Muscle layer of colon (tissue), 2 donors: ENCODE measurements at regions not wholly inside any gene's neighbourhood (a gene's known extent, or its start where the extent isn't known, plus 50 kb on each side); places are given as distances from the start of the nearest gene placed in this dataset.

ENCODE experiments used
- H3K27ac ChIP-seq: one replicate; pipeline ENCODE4 v1.7.0; 2013; ENCODE audit warnings: low read depth, mild to moderate bottlenecking, low read length, moderate library complexity
- H3K27me3 ChIP-seq, 2 donors: one replicate each; pipeline ENCODE4 v1.7.0; 2013; ENCODE audit warnings: low read length in 2 of 2, mild to moderate bottlenecking in 2 of 2; ENCODE audit not compliant: insufficient read depth in 2 of 2, control insufficient read depth in 1 of 2
- H3K36me3 ChIP-seq: one replicate; pipeline ENCODE4 v1.7.0; 2013; ENCODE audit warnings: mild to moderate bottlenecking, low read length; ENCODE audit not compliant: insufficient read depth
- H3K4me1 ChIP-seq: one replicate; pipeline ENCODE4 v1.7.0; 2013; ENCODE audit warnings: mild to moderate bottlenecking, low read length; ENCODE audit not compliant: insufficient read depth
- H3K4me3 ChIP-seq, 2 donors: one replicate each; pipeline ENCODE4 v1.7.0; 2013; ENCODE audit warnings: low read length in 2 of 2, low read depth in 1 of 2, mild to moderate bottlenecking in 1 of 2, moderate library complexity in 1 of 2
- H3K9ac ChIP-seq: one replicate; pipeline ENCODE4 v1.7.0; 2013; ENCODE audit warnings: low read length
- H3K9me3 ChIP-seq: one replicate; pipeline ENCODE4 v1.7.0; 2013; ENCODE audit warnings: mild to moderate bottlenecking, low read length
- donor health status: abdominal sarcoma.
- donor health status: Adenocarcinoma of cecum.

DNA sequence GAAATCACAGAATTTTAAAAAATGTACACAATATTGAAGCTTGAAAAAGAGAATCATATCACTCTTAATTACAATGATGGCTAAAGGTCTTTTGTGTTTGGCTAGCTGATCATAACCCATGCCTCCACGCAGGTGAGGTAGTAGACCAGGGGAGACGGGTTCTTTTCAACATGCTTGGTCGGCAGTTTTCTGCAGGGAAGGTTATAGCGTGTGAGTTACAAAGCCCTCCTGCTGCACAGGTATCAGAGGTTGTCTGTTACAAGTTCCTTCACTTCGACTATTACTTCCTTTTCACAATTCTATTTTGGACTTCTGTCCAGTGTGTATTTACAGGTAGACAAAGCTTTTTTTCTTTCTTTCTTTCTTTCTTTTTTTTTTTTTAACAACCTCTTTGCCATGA lies 127.1 kb upstream of the PRPS1L1 start:
- Histone ChIP-seq H3K9ac (no peak overlapping the region), H3K9me3 (no peaks in the 10 kb centered on the region), H3K4me3 (no peak overlapping the region), H3K27ac (no peak overlapping the region), H3K4me1 (no peaks in the 10 kb centered on the region), H3K27me3 (no peaks in the 10 kb centered on the region), H3K36me3 (no peaks in the 10 kb centered on the region)

DNA sequence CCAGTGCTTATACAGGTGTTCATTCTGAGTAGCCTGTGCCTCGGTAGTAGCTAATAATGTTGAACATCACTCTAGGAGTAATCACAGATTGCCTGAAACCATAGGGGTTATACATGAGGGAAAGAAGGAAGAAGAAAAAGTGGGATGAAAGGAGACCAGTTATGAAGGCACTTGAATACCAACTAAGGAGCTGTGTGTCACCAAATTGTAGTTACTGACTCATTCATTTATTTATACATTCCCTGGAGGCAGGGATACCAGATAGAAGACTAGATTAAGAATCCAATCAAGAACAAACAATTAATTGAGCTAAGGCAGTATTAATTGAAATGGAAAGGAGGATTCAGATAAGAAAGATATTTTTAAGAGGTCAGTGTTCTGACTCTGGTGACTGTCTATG lies 129.6 kb upstream of the PRPS1L1 start:
- H3K36me3 ChIP-seq = no peaks in the 10 kb centered on the region
- no peaks in the 10 kb centered on the region for H3K9me3 ChIP-seq
- no peak overlapping the region for H3K27ac ChIP-seq
- no peaks in the 10 kb centered on the region for H3K4me1 ChIP-seq
- H3K4me3 ChIP-seq = no peak overlapping the region
- no peaks in the 10 kb centered on the region for H3K27me3 ChIP-seq
- H3K9ac ChIP-seq = no peak overlapping the region

DNA sequence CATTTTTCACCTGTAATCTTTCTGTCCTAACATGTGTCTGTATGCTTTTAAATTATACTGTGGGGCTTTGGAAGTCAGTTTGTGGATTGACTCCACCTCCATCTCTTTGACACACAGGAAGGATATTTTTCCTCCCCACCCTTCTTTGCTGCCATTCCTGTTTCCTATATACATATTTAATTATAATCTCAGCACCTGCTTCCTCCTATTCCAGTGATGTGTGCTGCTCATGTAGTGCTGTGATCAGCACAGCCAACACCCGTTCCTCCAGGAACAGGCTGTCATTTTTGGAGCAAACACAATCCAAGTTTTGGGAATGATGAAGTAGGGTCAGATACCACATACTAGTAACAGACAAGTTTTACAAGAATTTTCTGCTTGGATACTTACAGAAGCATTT lies 135.0 kb upstream of the PRPS1L1 start:
- Histone ChIP-seq H3K4me1 (no peaks in the 10 kb centered on the region), H3K9me3 (no peaks in the 10 kb centered on the region), H3K27ac (no peak overlapping the region), H3K36me3 (no peaks in the 10 kb centered on the region), H3K27me3 (no peaks in the 10 kb centered on the region), H3K9ac (no peak overlapping the region), H3K4me3 (no peak overlapping the region)

DNA sequence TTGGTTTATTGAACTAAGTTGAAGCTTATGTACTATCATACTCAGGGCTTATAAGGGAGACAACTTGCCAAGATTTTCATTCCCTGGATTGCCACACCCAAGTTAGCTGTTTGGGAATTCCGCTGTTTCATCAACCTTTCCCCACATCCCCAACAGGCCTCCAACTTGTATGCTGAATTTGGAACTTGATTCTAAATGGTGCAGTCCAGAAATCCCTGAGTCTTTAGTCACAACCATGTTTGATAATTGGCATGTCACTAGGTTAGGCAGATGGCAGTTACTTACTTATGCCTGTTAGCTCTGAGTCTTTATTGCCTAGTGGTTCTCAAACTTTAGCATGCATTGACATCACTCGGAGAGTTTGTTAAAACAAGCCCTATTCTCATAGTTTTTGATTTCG lies 135.4 kb upstream of the PRPS1L1 start:
- Histone ChIP-seq H3K4me1 (no peaks in the 10 kb centered on the region), H3K27ac (no peak overlapping the region), H3K36me3 (no peaks in the 10 kb centered on the region), H3K9me3 (no peaks in the 10 kb centered on the region), H3K9ac (no peak overlapping the region), H3K4me3 (no peak overlapping the region), H3K27me3 (no peaks in the 10 kb centered on the region)

DNA sequence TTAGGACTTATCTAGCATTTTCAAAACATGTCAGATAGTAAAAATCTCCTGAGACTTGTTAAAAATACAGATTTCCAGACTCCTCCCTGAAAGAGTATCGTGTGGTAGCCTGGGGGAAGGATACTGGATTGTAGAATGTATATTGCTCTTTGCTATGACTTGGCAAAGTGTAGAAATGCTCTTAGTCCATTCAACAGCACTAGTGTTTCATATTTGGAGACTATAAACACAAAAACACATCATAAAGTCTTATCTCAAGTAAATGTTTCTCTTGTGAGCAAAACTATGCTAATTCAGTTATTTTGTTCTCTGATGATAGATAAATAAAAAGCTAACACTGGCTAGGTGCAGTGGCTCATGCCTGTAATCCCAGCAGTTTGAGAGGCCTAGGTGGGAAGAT lies 137.5 kb upstream of the PRPS1L1 start:
- Histone ChIP-seq H3K4me3 (no peak overlapping the region), H3K9me3 (no peaks in the 10 kb centered on the region), H3K27ac (no peak overlapping the region), H3K9ac (no peak overlapping the region), H3K36me3 (no peaks in the 10 kb centered on the region), H3K27me3 (no peaks in the 10 kb centered on the region), H3K4me1 (no peaks in the 10 kb centered on the region)

DNA sequence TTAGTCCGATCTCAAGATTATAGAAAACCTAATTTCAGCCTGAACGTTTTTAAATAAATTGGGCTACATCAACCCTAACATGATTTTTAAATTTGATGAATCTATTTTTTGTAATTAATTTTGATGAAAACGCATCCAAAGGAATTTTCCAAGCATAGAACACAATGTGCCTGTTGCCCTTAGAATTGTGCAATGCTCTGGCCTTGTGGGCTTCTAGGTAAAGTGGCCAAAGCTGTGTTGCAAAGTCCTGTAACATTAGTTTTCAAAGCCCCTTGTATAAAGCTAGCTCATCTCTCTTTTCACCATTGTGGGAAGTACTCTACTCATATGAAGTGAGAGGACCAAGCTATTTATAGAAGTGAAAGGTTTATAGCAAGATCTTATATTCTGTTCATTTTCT lies 138.4 kb upstream of the PRPS1L1 start:
- Histone ChIP-seq H3K9me3 (no peaks in the 10 kb centered on the region), H3K27ac (no peak overlapping the region), H3K36me3 (no peaks in the 10 kb centered on the region), H3K4me3 (no peak overlapping the region), H3K27me3 (no peaks in the 10 kb centered on the region), H3K9ac (no peak overlapping the region), H3K4me1 (no peaks in the 10 kb centered on the region)

DNA sequence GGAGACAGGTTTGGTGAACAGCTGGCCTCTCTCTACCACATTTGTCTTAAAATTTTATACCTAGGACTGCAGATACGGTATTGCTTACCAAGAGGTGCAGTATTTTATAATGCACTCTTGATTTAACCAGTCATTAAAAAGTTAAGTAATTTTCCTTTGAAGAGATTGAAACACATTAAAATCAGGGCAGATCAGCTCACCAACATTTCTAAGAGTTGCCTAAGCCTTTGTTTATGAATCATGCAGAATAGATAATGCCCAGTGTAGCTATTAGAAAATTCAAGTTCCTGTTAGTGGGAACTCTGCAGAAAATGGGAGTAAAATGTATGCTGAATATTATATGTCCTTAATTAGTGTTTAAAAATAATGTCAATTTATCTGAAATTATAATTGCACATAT lies 140.2 kb upstream of the PRPS1L1 start:
- H3K36me3 ChIP-seq = no peaks in the 10 kb centered on the region
- H3K4me1 ChIP-seq = no peaks in the 10 kb centered on the region
- no peaks in the 10 kb centered on the region for H3K27me3 ChIP-seq
- H3K4me3 ChIP-seq = no peak overlapping the region
- H3K9me3 ChIP-seq = no peaks in the 10 kb centered on the region
- H3K27ac ChIP-seq = no peak overlapping the region
- no peak overlapping the region for H3K9ac ChIP-seq

DNA sequence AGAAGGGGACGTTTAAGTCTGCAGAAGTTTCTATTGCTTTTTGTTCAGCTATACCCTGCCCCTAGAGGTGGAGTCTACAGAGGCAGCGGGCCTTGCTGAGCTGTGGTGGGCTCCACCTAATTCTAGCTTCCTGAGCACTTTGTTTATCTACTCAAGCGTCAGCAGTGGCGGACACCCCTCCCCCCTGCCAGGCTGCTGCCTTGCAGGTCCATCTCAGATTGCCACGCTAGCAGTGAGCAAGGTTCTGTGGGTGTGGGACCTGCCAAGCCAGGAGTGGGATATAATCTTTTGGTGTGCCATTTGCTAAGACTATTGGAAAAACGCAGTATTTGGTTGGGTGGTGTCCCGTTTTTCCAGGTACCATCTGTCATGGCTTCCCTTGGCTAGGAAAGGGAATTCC lies 147.3 kb upstream of the PRPS1L1 start:
- Histone ChIP-seq H3K9me3 (no peaks in the 10 kb centered on the region), H3K36me3 (no peaks in the 10 kb centered on the region), H3K27me3 (no peaks in the 10 kb centered on the region)

DNA sequence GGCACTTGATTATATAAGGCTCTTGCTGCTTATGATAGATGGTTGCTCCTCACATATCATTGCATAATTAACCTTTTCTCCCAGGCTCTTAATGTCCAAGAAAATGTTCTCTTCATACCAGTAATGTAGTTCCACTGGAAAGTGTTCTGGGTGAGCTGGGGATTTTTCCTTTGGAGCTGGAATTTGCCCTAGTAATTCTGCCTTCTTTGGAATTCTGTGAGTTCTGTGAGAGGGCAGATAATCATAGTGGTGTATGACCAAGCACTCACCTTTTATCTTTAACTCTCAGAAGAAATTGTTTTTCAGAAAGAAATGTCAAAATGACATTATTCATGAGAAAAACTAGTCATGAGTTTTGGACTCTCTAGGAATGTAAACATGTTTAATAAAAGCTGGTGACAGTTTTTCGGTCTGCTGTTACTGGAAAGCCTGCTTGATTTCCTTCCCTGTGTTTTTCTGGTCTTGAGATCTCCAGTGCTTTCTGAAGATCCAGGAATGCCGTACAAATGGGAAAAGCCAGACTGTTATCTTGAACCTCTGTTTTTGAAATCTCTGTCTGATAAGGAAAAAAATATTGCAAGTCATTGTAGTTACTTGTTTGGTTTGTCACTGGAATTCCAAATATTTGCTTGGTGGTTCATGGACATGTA lies 148.3 kb upstream of the PRPS1L1 start:
- Histone ChIP-seq H3K9ac (no peak overlapping the region), H3K4me1 (no peaks in the 10 kb centered on the region), H3K9me3 (no peaks in the 10 kb centered on the region), H3K27ac (no peak overlapping the region), H3K27me3 (no peaks in the 10 kb centered on the region), H3K36me3 (no peaks in the 10 kb centered on the region), H3K4me3 (no peak overlapping the region)

More for the DNA sequence above, 147.3 kb upstream of the PRPS1L1 start:
- Histone ChIP-seq H3K9ac (no peak overlapping the region), H3K4me3 (no peak overlapping the region), H3K4me1 (no peaks in the 10 kb centered on the region), H3K27ac (no peak overlapping the region)

DNA sequence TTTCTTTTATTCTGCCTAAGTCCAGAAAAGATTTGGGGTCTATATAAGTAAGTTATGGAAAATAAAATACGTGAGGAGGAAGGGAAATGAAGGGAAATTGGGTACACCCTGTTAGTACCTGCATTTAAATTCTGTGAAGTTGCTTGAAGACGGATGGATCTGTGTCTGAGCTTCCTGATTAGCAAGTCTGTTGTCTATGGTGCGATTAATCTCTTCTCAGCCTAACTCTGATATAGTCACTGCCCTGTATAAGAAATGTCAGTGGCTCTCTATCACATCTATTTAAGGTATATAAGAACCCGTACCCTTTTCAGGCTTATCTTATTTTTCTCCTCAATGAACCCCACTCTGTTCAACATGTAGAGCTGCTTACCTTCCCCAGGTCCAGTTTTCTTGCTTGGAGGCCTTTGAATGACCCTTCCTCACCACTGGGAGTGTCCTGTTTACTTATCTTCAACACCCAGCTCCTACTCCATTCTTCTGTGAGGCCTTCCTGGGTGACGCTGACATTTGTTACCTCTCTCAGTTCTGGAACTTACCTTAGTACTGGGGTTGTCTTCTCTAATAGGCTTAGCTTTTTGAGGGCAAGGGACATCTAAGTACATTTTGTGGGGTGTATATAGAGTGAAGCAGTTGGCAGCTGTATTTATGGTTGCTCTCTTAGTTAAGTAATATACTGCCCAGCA lies 149.6 kb upstream of the PRPS1L1 start:
- Histone ChIP-seq H3K9ac (no peak overlapping the region), H3K27ac (no peak overlapping the region), H3K9me3 (no peaks in the 10 kb centered on the region), H3K4me3 (no peak overlapping the region), H3K36me3 (no peaks in the 10 kb centered on the region), H3K4me1 (no peaks in the 10 kb centered on the region), H3K27me3 (no peaks in the 10 kb centered on the region)

DNA sequence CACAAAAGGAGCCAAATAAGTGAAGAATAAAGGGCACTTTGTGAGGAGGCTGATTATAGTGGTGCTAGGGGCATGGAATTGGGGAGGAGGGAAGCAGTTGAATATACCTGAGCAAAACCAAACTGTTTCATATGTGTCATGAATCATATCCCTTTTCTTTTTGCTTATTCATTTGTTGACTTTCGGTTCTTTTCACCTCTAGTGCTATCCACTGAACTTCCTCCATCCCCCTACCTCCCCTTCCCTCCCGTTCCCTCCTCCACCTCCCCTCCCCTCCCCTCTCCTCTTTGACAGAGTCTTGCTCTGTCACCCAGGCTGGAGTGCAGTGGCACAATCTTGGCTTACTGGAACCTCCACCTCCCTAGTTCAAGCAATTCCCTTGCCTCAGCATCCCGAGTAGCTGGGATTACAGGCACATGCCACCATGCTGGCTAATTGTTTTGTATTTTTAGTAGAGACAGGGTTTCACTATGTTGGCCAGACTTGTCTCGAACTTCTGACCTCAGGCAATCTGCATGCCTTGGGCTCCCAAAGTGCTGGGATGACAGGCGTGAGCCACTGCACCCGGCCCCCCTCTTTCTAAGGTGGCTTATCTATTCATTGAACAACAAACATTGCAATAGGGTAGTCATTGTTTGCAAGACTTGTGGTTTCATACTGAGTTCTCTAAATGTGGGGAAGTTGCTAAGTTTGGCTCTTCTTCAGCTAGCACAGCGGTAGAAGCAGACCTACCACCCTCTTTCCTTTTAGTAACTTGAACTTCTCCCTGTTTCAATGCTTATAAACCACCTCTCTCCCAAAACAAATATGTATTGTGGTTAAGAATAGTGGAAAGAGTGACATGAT lies 150.4 kb upstream of the PRPS1L1 start:
- H3K27ac ChIP-seq = no peak overlapping the region
- no peaks in the 10 kb centered on the region for H3K27me3 ChIP-seq

More for the DNA sequence above, 150.4 kb upstream of the PRPS1L1 start:
- H3K4me1 ChIP-seq = no peaks in the 10 kb centered on the region
- H3K4me3 ChIP-seq = no peak overlapping the region
- no peak overlapping the region for H3K9ac ChIP-seq
- H3K36me3 ChIP-seq = no peaks in the 10 kb centered on the region
- no peaks in the 10 kb centered on the region for H3K9me3 ChIP-seq
